HCT116 (cell line): ENCODE measurements at regions not wholly inside any gene's neighbourhood (a gene's known extent, or its start where the extent isn't known, plus 50 kb on each side); places are given as distances from the start of the nearest gene placed in this dataset.

ENCODE experiments used
- ATAC-seq: fragments of 200-7000 bp; cut with Tn5 transposase; 2 replicates; pipeline ENCODE4 v1.9.1; 2020; ENCODE audit warnings: mild to moderate bottlenecking, moderate library complexity
- BruUV-seq: library from RNA; stranded (reverse); fragments of 400-500 nt; replicated peaks from 2 replicates; lab custom pipeline; 2021; lab: Mats Ljungman, UMichigan
- CTCF ChIA-PET: fragments of 300-600 bp; sonication (Branson Sonifier 250); formaldehyde crosslinking; loops from one replicate; lab custom pipeline; 2021; ENCODE audit warnings: antibody characterized with exemption; lab: Charles Lee
- POLR2A ChIA-PET: fragments of 300-600, 350-600 bp; sonication (Branson Sonifier 250); formaldehyde crosslinking; loops from one replicate; lab custom pipeline; 2021; ENCODE audit warnings: antibody characterized with exemption; lab: Charles Lee
- RAD21 ChIA-PET, 2 experiments: fragments of 300-600 bp; sonication (Branson Sonifier 250); formaldehyde crosslinking; loops; one replicate each; lab custom pipeline; 2023; ENCODE audit warnings: low total read pairs in 2 of 2; ENCODE audit not compliant: uncharacterized antibody in 2 of 2, unreplicated experiment in 2 of 2, low non-redundant PET in 1 of 2; lab: Charles Lee
- DNase-seq: peaks from one replicate; pipeline ENCODE4 v3.0.0-alpha.2; 2010; ENCODE audit warnings: low read depth, low spot score
- H2AFZ ChIP-seq: fragments of 200-600 bp; shearing (Covaris generic), sonication (generic); 2 replicates; pipeline ENCODE4 v1.6.1; 2017; ENCODE audit warnings: low read depth, mixed run types, mixed read lengths, antibody characterized with exemption, low read length; ENCODE audit not compliant: poor library complexity, severe bottlenecking
- H3K27ac ChIP-seq: 2 replicates; pipeline ENCODE4 v1.5.1; 2012; ENCODE audit warnings: low read depth, low read length
- H3K27me3 ChIP-seq: fragments of 200-600 bp; sonication (generic); 2 replicates; pipeline ENCODE4 v1.6.1; 2016; ENCODE audit warnings: mixed run types, low read length, mixed read lengths; ENCODE audit not compliant: insufficient read depth
- H3K36me3 ChIP-seq, 2 experiments: fragments of 200-500 bp in 1 of 2; fragments of 200-600 bp in 1 of 2; sonication (Bioruptor generic) in 1 of 2; sonication (generic) in 1 of 2; 2 replicates each; pipeline versions ENCODE4 v1.5.1 to v1.6.1; 2014 to 2016; ENCODE audit warnings: low read length in 2 of 2, inconsistent platforms in 1 of 2, mixed read lengths in 1 of 2, mixed run types in 1 of 2; ENCODE audit not compliant: insufficient read depth in 2 of 2, control insufficient read depth in 1 of 2
- H3K4me1 ChIP-seq, 2 experiments: fragments of 200-600 bp in 1 of 2; sonication (generic) in 1 of 2; 2 replicates each; pipeline versions ENCODE4 v1.5.1 to v1.6.1; 2012 to 2017; ENCODE audit warnings: low read length in 2 of 2, inconsistent platforms in 1 of 2, mild to moderate bottlenecking in 1 of 2, mixed read lengths in 1 of 2, mixed run types in 1 of 2, moderate library complexity in 1 of 2; ENCODE audit not compliant: insufficient read depth in 2 of 2, control insufficient read depth in 1 of 2
- H3K4me2 ChIP-seq: fragments of 200-600 bp; sonication (generic); 2 replicates; pipeline ENCODE4 v1.6.1; 2017; ENCODE audit warnings: mixed run types, low read length, mixed read lengths
- H3K4me3 ChIP-seq, 2 experiments: fragments of 200-600 bp in 1 of 2; sonication (generic) in 1 of 2; replicated peaks in 1 of 2; 2 replicates each; pipeline ENCODE4 v1.5.1; 2011 to 2016; ENCODE audit warnings: low read length in 2 of 2, control low read depth in 1 of 2, low read depth in 1 of 2, mild to moderate bottlenecking in 1 of 2, mixed read lengths in 1 of 2, mixed run types in 1 of 2
- H3K79me2 ChIP-seq: fragments of 200-600 bp; sonication (generic); 2 replicates; pipeline ENCODE4 v1.6.1; 2017; ENCODE audit warnings: mild to moderate bottlenecking, mixed run types, low read length, moderate library complexity, mixed read lengths; ENCODE audit not compliant: insufficient read depth
- H3K9ac ChIP-seq: fragments of 200-600 bp; sonication (generic); 2 replicates; pipeline ENCODE4 v1.6.1; 2016; ENCODE audit warnings: low read length, mixed read lengths
- H3K9me2 ChIP-seq: fragments of 200-600 bp; sonication (generic), shearing (Covaris generic); 2 replicates; pipeline ENCODE4 v1.6.1; 2017; ENCODE audit warnings: mixed run types, mild to moderate bottlenecking, moderate library complexity; ENCODE audit not compliant: insufficient read depth
- H3K9me3 ChIP-seq, 2 experiments: fragments of 200-500 bp in 1 of 2; fragments of 200-600 bp in 1 of 2; sonication (Bioruptor generic) in 1 of 2; sonication (generic) in 1 of 2; 2 replicates each; pipeline ENCODE4 v1.6.1; 2014 to 2017; ENCODE audit warnings: low read length in 2 of 2, mixed read lengths in 2 of 2, inconsistent platforms in 1 of 2, low read depth in 1 of 2, mild to moderate bottlenecking in 1 of 2, mixed run types in 1 of 2, moderate library complexity in 1 of 2; ENCODE audit not compliant: control insufficient read depth in 1 of 2, insufficient read depth in 1 of 2
- H4K20me1 ChIP-seq: fragments of 200-600 bp; sonication (generic), shearing (Covaris generic); 2 replicates; pipeline ENCODE4 v1.6.1; 2017; ENCODE audit warnings: mixed run types, mild to moderate bottlenecking, moderate library complexity; ENCODE audit not compliant: insufficient read depth
- CEBPB ChIP-seq: IDR thresholded peaks from 2 replicates; pipeline ENCODE4 v1.6.1; 2012; ENCODE audit warnings: low read depth
- ELF1 ChIP-seq: IDR thresholded peaks from 2 replicates; pipeline ENCODE4 v1.6.1; 2012; ENCODE audit warnings: low read depth, borderline replicate concordance
- EZH2 ChIP-seq: fragments of 200-600 bp; sonication (generic); IDR thresholded peaks from 2 replicates; pipeline ENCODE4 v1.6.1; 2017; ENCODE audit warnings: antibody characterized with exemption, mixed run types
- EZH2phosphoT487 ChIP-seq: fragments of 200-600 bp; IDR thresholded peaks from 2 replicates; pipeline ENCODE4 v1.6.1; 2018; ENCODE audit warnings: antibody characterized with exemption, borderline replicate concordance
- FOSL1 ChIP-seq: IDR thresholded peaks from 2 replicates; pipeline ENCODE4 v1.6.1; 2012; ENCODE audit warnings: low read depth
- JUND ChIP-seq: IDR thresholded peaks from 2 replicates; pipeline ENCODE4 v1.6.1; 2012
- POLR2AphosphoS5 ChIP-seq: IDR thresholded peaks from 2 replicates; pipeline ENCODE4 v1.6.1; 2011; ENCODE audit warnings: mild to moderate bottlenecking, low read depth, low read length, moderate library complexity
- SP1 ChIP-seq: IDR thresholded peaks from 2 replicates; pipeline ENCODE4 v1.6.1; 2012; ENCODE audit warnings: low read depth
- SRF ChIP-seq: IDR thresholded peaks from 2 replicates; pipeline ENCODE4 v1.6.1; 2012; ENCODE audit warnings: low read depth
- YY1 ChIP-seq: IDR thresholded peaks from 2 replicates; pipeline ENCODE4 v1.6.1; 2011; ENCODE audit warnings: low read length, low read depth, moderate library complexity, mild to moderate bottlenecking; ENCODE audit not compliant: insufficient replicate concordance; ENCODE audit errors: extremely low read depth
- ZBTB33 ChIP-seq: IDR thresholded peaks from 2 replicates; pipeline ENCODE4 v1.6.1; 2011; ENCODE audit warnings: mild to moderate bottlenecking, low read length, moderate library complexity; ENCODE audit not compliant: insufficient replicate concordance; ENCODE audit errors: extremely low read depth
- intact Hi-C: fragments of 100-400 bp; cut with micrococcal nuclease; formaldehyde crosslinking; loops from 2 replicates; pipeline ENCODE4 v1.10.0; 2022
- TF ChIP-seq, protein P1 (sequence below): IDR thresholded peaks from 2 replicates; pipeline ENCODE4 v1.6.1; 2012

DNA sequence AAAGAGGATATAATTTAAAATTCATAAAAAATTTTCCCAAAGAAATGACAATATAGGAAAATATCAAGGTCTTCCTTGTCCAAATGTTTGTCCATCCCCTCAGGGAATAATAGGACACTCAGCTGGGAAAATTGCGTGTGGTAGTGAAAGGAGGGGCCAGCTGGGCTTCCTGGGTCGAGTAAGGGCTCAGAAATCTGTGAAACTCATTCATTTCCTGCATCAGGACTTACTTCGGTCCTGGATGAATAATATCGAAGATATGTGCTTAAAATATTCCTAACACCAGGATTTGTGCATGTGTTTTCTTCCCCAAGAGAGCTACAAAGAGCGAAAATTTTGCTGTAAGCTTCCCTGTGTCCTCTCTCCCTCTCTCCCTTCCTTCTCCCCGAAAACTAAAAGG is 118.2 kb upstream of the GJE1 start:
- Histone ChIP-seq H3K4me1 (peaks cover 53 to 60% of the 10 kb centered on the region in 2 experiments), H3K4me3 (peak overlapping the region; percentile 12 to 24), H3K9ac (peak overlapping the region; percentile 70), H3K4me2 (peak overlapping the region; percentile 65), H3K79me2 (no peaks in the 10 kb centered on the region), H3K27me3 (no peaks in the 10 kb centered on the region), H3K9me2 (no peaks in the 10 kb centered on the region), H3K27ac (peak overlapping the region; percentile 95), H2AFZ (no peak overlapping the region), H3K9me3 (no peaks in the 10 kb centered on the region), H4K20me1 (no peaks in the 10 kb centered on the region), H3K36me3 (no peaks in the 10 kb centered on the region)
- intact Hi-C loops, result no loop called here
- DNase-seq (peak; percentile 79), ATAC-seq (peak; percentile 23)
- CTCF ChIA-PET, result no interaction called here
- POLR2A ChIA-PET, result interaction anchor here (0.7 to 1.0 kb wide), 2 partner anchors 19 to 25 kb away, joined by 3 to 4 read pairs; no protein-coding TSS in a partner anchor
- BruUV-seq, result no TSS peak
- peak; percentile 49; the same call in 1 of the 2 replicates for TF ChIP-seq CEBPB
- peak; percentile 44; the same call in 1 of the 2 replicates for TF ChIP-seq POLR2AphosphoS5
- TF ChIP-seq SP1, result peak; percentile 90; the same call in 1 of the 2 replicates
- TF ChIP-seq EZH2phosphoT487, result no peak
- TF ChIP-seq YY1, result peak; percentile 50
- no peak for TF ChIP-seq ZBTB33
- TF ChIP-seq, protein P1, sequence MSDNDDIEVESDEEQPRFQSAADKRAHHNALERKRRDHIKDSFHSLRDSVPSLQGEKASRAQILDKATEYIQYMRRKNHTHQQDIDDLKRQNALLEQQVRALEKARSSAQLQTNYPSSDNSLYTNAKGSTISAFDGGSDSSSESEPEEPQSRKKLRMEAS, result 0 out of 2 replicates have a peak, but pooled peaks have one; percentile 44
- no peak for TF ChIP-seq EZH2
- TF ChIP-seq JUND, result peak; percentile 82
- TF ChIP-seq FOSL1, result peak; percentile 72
- TF ChIP-seq SRF, result peak; percentile 7; the same call in 1 of the 2 replicates
- TF ChIP-seq ELF1, result peak; percentile 23; the same call in 1 of the 2 replicates
- RAD21 ChIA-PET, result no interaction called here
